Neural cell (in vitro differentiated cells): ENCODE measurements at regions not wholly inside any gene's neighbourhood (a gene's known extent, or its start where the extent isn't known, plus 50 kb on each side); places are given as distances from the start of the nearest gene placed in this dataset.

Experiments
- H2AFZ ChIP-seq: fragments of 200-600, 300-800 bp; sonication (generic), shearing (Covaris generic); 2 replicates; pipeline ENCODE4 v1.6.0; 2014; ENCODE audit warnings: low read depth, mild to moderate bottlenecking, antibody characterized with exemption, low read length, moderate library complexity
- H3F3A ChIP-seq: fragments of 200-600 bp; shearing (Covaris generic); 2 replicates; pipeline ENCODE4 v1.6.1; 2016; ENCODE audit warnings: mild to moderate bottlenecking, moderate library complexity, mixed read lengths, antibody characterized with exemption, low read length; ENCODE audit not compliant: insufficient read depth, poor library complexity, severe bottlenecking
- H3K27ac ChIP-seq: fragments of 200-600, 300-800 bp; sonication (generic), shearing (Covaris generic); 2 replicates; pipeline ENCODE4 v1.5.1; 2014; ENCODE audit warnings: mild to moderate bottlenecking, low read length, moderate library complexity
- H3K27me3 ChIP-seq: fragments of 300-800, 200-600 bp; sonication (generic), shearing (Covaris generic); 2 replicates; pipeline ENCODE4 v1.6.0; 2014; ENCODE audit warnings: mild to moderate bottlenecking, low read depth, low read length, moderate library complexity; ENCODE audit not compliant: insufficient read depth
- H3K36me3 ChIP-seq: fragments of 300-800, 200-600 bp; sonication (generic), shearing (Covaris generic); 2 replicates; pipeline ENCODE4 v1.5.1; 2014; ENCODE audit warnings: mild to moderate bottlenecking, antibody characterized with exemption, low read length, moderate library complexity; ENCODE audit not compliant: insufficient read depth
- H3K4me2 ChIP-seq: fragments of 300-800, 200-600 bp; sonication (generic), shearing (Covaris generic); 2 replicates; pipeline ENCODE4 v1.6.0; 2014; ENCODE audit warnings: mild to moderate bottlenecking, low read length
- H3K4me3 ChIP-seq: fragments of 300-800, 200-600 bp; sonication (generic), shearing (Covaris generic); 2 replicates; pipeline ENCODE4 v1.5.1; 2014; ENCODE audit warnings: mild to moderate bottlenecking, low read length, moderate library complexity
- H3K79me2 ChIP-seq: fragments of 200-600 bp; shearing (Covaris generic); replicated peaks from 2 replicates; pipeline ENCODE4 v1.6.0; 2014; ENCODE audit warnings: mild to moderate bottlenecking, low read length, moderate library complexity; ENCODE audit not compliant: insufficient read depth
- H3K9ac ChIP-seq: fragments of 300-800, 200-600 bp; sonication (generic), shearing (Covaris generic); 2 replicates; pipeline ENCODE4 v1.6.1; 2016; ENCODE audit warnings: mild to moderate bottlenecking, low read length, mixed read lengths
- H3K9me2 ChIP-seq: fragments of 200-600 bp; shearing (Covaris generic); 2 replicates; pipeline ENCODE4 v1.6.1; 2016; ENCODE audit warnings: mild to moderate bottlenecking, low read length, mixed read lengths; ENCODE audit not compliant: insufficient read depth
- H3K9me3 ChIP-seq: fragments of 200-600, 300-800 bp; sonication (generic), shearing (Covaris generic); 2 replicates; pipeline ENCODE4 v1.6.1; 2016; ENCODE audit warnings: mild to moderate bottlenecking, mixed run types, low read length, moderate library complexity, mixed read lengths
- H4K20me1 ChIP-seq: fragments of 200-600 bp; shearing (Covaris generic); 2 replicates; pipeline ENCODE4 v1.6.1; 2016; ENCODE audit warnings: mild to moderate bottlenecking, mixed run types; ENCODE audit not compliant: insufficient read depth
- CTCF ChIP-seq: fragments of 450-650 bp; IDR thresholded peaks from 2 replicates; pipeline ENCODE4 v1.5.1; 2014; ENCODE audit warnings: antibody characterized with exemption, mild to moderate bottlenecking, moderate library complexity; ENCODE audit not compliant: poor library complexity, severe bottlenecking
- EP300 ChIP-seq: fragments of 450-650 bp; conservative IDR thresholded peaks from 2 replicates; pipeline ENCODE4 v1.6.1; 2014; ENCODE audit warnings: antibody characterized with exemption, mild to moderate bottlenecking, moderate library complexity; ENCODE audit not compliant: poor library complexity, severe bottlenecking
- EZH2 ChIP-seq: fragments of 200-600, 300-800 bp; shearing (Covaris generic), sonication (generic); IDR thresholded peaks from 2 replicates; pipeline ENCODE4 v1.6.1; 2014; ENCODE audit warnings: antibody characterized with exemption, low read length, borderline replicate concordance, mild to moderate bottlenecking; ENCODE audit not compliant: insufficient read depth, poor library complexity, severe bottlenecking
- MXI1 ChIP-seq: fragments of 450-650 bp; conservative IDR thresholded peaks from 2 replicates; pipeline ENCODE4 v1.6.1; 2014; ENCODE audit warnings: antibody characterized with exemption, mild to moderate bottlenecking; ENCODE audit not compliant: poor library complexity, severe bottlenecking
- POLR2AphosphoS5 ChIP-seq: IDR thresholded peaks from 2 replicates; pipeline ENCODE4 v1.6.1; 2012
- RAD21 ChIP-seq: fragments of 450-650 bp; conservative IDR thresholded peaks from 2 replicates; pipeline ENCODE4 v1.6.1; 2014; ENCODE audit warnings: antibody characterized with exemption, mild to moderate bottlenecking, moderate library complexity
- SMC3 ChIP-seq: fragments of 450-650 bp; conservative IDR thresholded peaks from 2 replicates; pipeline ENCODE4 v1.6.1; 2014; ENCODE audit warnings: antibody characterized with exemption, mild to moderate bottlenecking, moderate library complexity; ENCODE audit not compliant: poor library complexity
- TAF1 ChIP-seq: IDR thresholded peaks from 2 replicates; pipeline ENCODE4 v1.6.1; 2012; ENCODE audit warnings: low read depth
- TF ChIP-seq, protein P1 (sequence below): IDR thresholded peaks from 2 replicates; pipeline ENCODE4 v1.6.1; 2012; ENCODE audit warnings: borderline replicate concordance

- Histone ChIP-seq H3K27me3 (no peaks in the 10 kb centered on the region), H3K4me3 (no peak overlapping the region), H3K9ac (no peak overlapping the region), H3K36me3 (no peaks in the 10 kb centered on the region), H2AFZ (no peak overlapping the region), H4K20me1 (no peaks in the 10 kb centered on the region), H3K27ac (no peak overlapping the region), H3F3A (no peaks in the 10 kb centered on the region), H3K4me2 (no peak overlapping the region), H3K79me2 (no peaks in the 10 kb centered on the region), H3K9me3 (no peaks in the 10 kb centered on the region), H3K9me2 (no peaks in the 10 kb centered on the region)
- TF ChIP-seq CTCF (no peak), SMC3 (no peak), EP300 (no peak), MXI1 (no peak), POLR2AphosphoS5 (no peak)
- TF ChIP-seq, protein P1, sequence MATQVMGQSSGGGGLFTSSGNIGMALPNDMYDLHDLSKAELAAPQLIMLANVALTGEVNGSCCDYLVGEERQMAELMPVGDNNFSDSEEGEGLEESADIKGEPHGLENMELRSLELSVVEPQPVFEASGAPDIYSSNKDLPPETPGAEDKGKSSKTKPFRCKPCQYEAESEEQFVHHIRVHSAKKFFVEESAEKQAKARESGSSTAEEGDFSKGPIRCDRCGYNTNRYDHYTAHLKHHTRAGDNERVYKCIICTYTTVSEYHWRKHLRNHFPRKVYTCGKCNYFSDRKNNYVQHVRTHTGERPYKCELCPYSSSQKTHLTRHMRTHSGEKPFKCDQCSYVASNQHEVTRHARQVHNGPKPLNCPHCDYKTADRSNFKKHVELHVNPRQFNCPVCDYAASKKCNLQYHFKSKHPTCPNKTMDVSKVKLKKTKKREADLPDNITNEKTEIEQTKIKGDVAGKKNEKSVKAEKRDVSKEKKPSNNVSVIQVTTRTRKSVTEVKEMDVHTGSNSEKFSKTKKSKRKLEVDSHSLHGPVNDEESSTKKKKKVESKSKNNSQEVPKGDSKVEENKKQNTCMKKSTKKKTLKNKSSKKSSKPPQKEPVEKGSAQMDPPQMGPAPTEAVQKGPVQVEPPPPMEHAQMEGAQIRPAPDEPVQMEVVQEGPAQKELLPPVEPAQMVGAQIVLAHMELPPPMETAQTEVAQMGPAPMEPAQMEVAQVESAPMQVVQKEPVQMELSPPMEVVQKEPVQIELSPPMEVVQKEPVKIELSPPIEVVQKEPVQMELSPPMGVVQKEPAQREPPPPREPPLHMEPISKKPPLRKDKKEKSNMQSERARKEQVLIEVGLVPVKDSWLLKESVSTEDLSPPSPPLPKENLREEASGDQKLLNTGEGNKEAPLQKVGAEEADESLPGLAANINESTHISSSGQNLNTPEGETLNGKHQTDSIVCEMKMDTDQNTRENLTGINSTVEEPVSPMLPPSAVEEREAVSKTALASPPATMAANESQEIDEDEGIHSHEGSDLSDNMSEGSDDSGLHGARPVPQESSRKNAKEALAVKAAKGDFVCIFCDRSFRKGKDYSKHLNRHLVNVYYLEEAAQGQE = no peak
Measured at GRCh38 chr4:188613976-188614375, 474.7 kb downstream of the TRIML1 start.

- TF ChIP-seq EZH2 (no peak), MXI1 (no peak), TAF1 (no peak), SMC3 (no peak), RAD21 (no peak), POLR2AphosphoS5 (no peak), CTCF (no peak)
- TF ChIP-seq, protein P1 = no peak
- no peaks in the 10 kb centered on the region for H3K9me3 ChIP-seq
- H3K9ac ChIP-seq = no peak overlapping the region
- H3K79me2 ChIP-seq = no peaks in the 10 kb centered on the region
- no peaks in the 10 kb centered on the region for H3K9me2 ChIP-seq
- H3K36me3 ChIP-seq = no peaks in the 10 kb centered on the region
- H3K27ac ChIP-seq = no peak overlapping the region
- no peaks in the 10 kb centered on the region for H3F3A ChIP-seq
- no peaks in the 10 kb centered on the region for H3K27me3 ChIP-seq
- no peak overlapping the region for H3K4me2 ChIP-seq
- H2AFZ ChIP-seq = no peak overlapping the region
- H3K4me3 ChIP-seq = no peak overlapping the region
- H4K20me1 ChIP-seq = no peaks in the 10 kb centered on the region
Measured at GRCh38 chr4:188619456-188620149, 480.4 kb downstream of the TRIML1 start.
